ENCODE measurements at regions not wholly inside any gene's neighbourhood (a gene's known extent, or its start where the extent isn't known, plus 50 kb on each side); places are given as distances from the start of the nearest gene placed in this dataset.

DNA sequence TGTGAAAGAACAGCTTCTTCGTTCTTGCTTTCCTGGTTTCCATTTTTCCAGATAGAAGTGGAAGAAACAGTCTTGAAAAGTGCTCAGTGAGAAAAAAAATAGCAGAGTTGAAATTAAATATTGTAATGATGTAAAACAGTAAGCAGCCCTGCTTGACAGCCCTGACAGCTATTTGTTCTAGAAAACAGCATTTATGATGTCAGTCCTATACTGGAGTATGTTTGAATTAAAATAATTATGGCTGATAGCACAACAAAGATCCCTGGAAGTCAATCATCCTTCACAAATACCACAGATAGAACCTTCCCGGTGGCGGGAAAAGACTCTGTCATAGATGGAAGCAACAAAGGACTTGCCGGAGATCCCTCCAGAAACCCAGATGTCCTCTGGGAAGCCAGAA lies 298.0 kb upstream of the TNRC6C start:
- TF ChIP-seq TAF1 (IDR thresholded peaks at IDR 0.05; ENCODE audit: borderline replicate concordance, insufficient read depth, low read length) (no peak), POLR2AphosphoS5 (IDR thresholded peaks at IDR 0.05; ENCODE audit: low read depth, low read length) (no peak)
- TF ChIP-seq, protein P1, sequence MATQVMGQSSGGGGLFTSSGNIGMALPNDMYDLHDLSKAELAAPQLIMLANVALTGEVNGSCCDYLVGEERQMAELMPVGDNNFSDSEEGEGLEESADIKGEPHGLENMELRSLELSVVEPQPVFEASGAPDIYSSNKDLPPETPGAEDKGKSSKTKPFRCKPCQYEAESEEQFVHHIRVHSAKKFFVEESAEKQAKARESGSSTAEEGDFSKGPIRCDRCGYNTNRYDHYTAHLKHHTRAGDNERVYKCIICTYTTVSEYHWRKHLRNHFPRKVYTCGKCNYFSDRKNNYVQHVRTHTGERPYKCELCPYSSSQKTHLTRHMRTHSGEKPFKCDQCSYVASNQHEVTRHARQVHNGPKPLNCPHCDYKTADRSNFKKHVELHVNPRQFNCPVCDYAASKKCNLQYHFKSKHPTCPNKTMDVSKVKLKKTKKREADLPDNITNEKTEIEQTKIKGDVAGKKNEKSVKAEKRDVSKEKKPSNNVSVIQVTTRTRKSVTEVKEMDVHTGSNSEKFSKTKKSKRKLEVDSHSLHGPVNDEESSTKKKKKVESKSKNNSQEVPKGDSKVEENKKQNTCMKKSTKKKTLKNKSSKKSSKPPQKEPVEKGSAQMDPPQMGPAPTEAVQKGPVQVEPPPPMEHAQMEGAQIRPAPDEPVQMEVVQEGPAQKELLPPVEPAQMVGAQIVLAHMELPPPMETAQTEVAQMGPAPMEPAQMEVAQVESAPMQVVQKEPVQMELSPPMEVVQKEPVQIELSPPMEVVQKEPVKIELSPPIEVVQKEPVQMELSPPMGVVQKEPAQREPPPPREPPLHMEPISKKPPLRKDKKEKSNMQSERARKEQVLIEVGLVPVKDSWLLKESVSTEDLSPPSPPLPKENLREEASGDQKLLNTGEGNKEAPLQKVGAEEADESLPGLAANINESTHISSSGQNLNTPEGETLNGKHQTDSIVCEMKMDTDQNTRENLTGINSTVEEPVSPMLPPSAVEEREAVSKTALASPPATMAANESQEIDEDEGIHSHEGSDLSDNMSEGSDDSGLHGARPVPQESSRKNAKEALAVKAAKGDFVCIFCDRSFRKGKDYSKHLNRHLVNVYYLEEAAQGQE (IDR thresholded peaks at IDR 0.05; ENCODE audit: insufficient read depth in 1 of 2, low read depth in 2 of 2, low read length in 2 of 2) = no peak

Measured in PFSK-1 (cell line).